ENCODE measurements at regions not wholly inside any gene's neighbourhood (a gene's known extent, or its start where the extent isn't known, plus 50 kb on each side); places are given as distances from the start of the nearest gene placed in this dataset.

GRCh38 chr1:38693031-38693430, 166.5 kb downstream of the RRAGC start:
- TF ChIP-seq CTCF (conservative IDR thresholded peaks at IDR 0.05), result no peak
- TF ChIP-seq ZFX (IDR thresholded peaks at IDR 0.05), result no peak
